ENCODE measurements at regions not wholly inside any gene's neighbourhood (a gene's known extent, or its start where the extent isn't known, plus 50 kb on each side); places are given as distances from the start of the nearest gene placed in this dataset.

- Histone ChIP-seq H3K4me2 (no peak overlapping the region), H3F3A (replicated peaks; ENCODE audit: low read depth) (no peaks in the 10 kb centered on the region), H3K36me3 (ENCODE audit: insufficient read depth) (no peaks in the 10 kb centered on the region), H3K4me3 (no peak overlapping the region), H4K20me1 (replicated peaks; ENCODE audit: insufficient read depth) (no peaks in the 10 kb centered on the region), H3K4me1 (ENCODE audit: insufficient read depth) (no peaks in the 10 kb centered on the region), H3K27ac (ENCODE audit: low read depth) (no peak overlapping the region), H3K9me2 (ENCODE audit: insufficient read depth) (0 out of 2 replicates have a peak, but pooled peaks cover 7% of the 10 kb centered on the region), H3K27me3 (ENCODE audit: insufficient read depth) (no peaks in the 10 kb centered on the region), H3K79me2 (replicated peaks; ENCODE audit: insufficient read depth) (no peaks in the 10 kb centered on the region), H2AFZ (no peak overlapping the region)
- Mint-ChIP-seq H3K27ac (no peak overlapping the region), H3K36me3 (ENCODE audit: low read depth) (peaks cover 26% of the 10 kb centered on the region), H3K4me3 (no peak overlapping the region), H3K4me1 (no peaks in the 10 kb centered on the region), H3K27me3 (ENCODE audit: insufficient read depth, low read depth, poor library complexity) (peaks cover 3% of the 10 kb centered on the region), H3K9me3 (peaks cover 37% of the 10 kb centered on the region)
- TF ChIP-seq CREB1 (CRISPR knock-in tag; IDR thresholded peaks at IDR 0.05; ENCODE audit: low read depth): no peak
- TF ChIP-seq STAT1 (IDR thresholded peaks at IDR 0.05; ENCODE audit: unreplicated experiment): no peak
- no peak for TF ChIP-seq ZNF331 (CRISPR knock-in tag; IDR thresholded peaks at IDR 0.05; ENCODE audit: low read depth)
- no peak for TF ChIP-seq REST (IDR thresholded peaks at IDR 0.05; ENCODE audit: unreplicated experiment)
- no peak for TF ChIP-seq JUNB (IDR thresholded peaks at IDR 0.05; ENCODE audit: unreplicated experiment)
- no peak for TF ChIP-seq NANOG (IDR thresholded peaks at IDR 0.05; ENCODE audit: borderline replicate concordance)
- no peak for TF ChIP-seq POLR2AphosphoS5 (IDR thresholded peaks at IDR 0.05; ENCODE audit: low read depth)
- no peak for TF ChIP-seq ZNF114 (CRISPR knock-in tag; IDR thresholded peaks at IDR 0.05)
- no peak for TF ChIP-seq CTCF (conservative IDR thresholded peaks at IDR 0.05; ENCODE audit: low read depth in 2 of 2)
- no peak for TF ChIP-seq ZNF462 (CRISPR knock-in tag; IDR thresholded peaks at IDR 0.05)
- TF ChIP-seq EZH2 (IDR thresholded peaks at IDR 0.05; ENCODE audit: low read depth, unreplicated experiment): no peak
- no peak for TF ChIP-seq EZH2phosphoT487 (IDR thresholded peaks at IDR 0.05; ENCODE audit: unreplicated experiment)
- no peak for TF ChIP-seq ETS1 (IDR thresholded peaks at IDR 0.05)
- DNase-seq (ENCODE audit: low spot score) (no peak), ATAC-seq (no peak)
These were observed 66.8 kb upstream of the TACR3 start for GRCh38 chr4:103786593-103786992.

All from GM23338 (cell line).